ENCODE measurements at regions not wholly inside any gene's neighbourhood (a gene's known extent, or its start where the extent isn't known, plus 50 kb on each side); places are given as distances from the start of the nearest gene placed in this dataset.

DNA sequence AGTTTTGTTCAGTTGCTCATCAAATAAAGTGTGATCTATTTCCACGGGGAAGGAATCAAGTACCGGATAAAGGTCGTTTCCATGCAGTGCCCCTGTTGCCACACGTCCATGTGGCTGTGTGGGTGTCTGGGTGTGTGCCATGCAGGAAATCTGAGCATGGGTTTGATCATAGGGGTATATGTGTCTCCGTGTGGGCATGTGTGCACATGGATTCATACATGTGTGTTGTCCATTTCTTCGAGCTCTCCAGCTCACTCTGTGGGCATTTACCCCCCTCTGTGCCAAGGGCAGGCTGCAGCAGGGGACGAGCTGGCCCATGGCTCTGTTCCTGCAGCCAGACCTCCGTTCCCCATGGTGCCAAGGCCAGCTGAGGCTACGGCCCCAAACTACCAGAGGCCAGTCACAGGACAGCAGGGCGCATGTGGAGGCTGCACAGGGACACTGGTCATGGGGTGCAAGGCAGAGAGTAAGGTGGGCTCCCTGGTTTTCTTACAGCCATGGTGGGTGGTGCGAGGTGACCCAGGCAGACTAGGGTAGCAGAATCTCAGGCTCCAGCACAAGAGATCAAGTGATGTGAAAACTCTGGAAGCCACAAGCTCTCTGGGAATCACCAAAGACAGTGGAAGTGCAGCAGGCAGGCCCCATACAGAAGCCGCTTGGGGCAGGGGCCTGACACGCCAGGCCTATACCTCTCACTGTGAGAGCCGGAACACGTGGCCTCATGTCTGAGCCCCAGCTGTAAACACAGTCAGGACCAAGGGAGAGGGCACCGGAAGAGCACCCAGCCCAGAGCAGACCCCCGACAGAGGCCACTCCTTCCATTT is 66.4 kb upstream of the RAB6C start:
- no peak for DNase-seq (ENCODE audit: low read depth in 1 of 2, low spot score in 1 of 2)

DNA sequence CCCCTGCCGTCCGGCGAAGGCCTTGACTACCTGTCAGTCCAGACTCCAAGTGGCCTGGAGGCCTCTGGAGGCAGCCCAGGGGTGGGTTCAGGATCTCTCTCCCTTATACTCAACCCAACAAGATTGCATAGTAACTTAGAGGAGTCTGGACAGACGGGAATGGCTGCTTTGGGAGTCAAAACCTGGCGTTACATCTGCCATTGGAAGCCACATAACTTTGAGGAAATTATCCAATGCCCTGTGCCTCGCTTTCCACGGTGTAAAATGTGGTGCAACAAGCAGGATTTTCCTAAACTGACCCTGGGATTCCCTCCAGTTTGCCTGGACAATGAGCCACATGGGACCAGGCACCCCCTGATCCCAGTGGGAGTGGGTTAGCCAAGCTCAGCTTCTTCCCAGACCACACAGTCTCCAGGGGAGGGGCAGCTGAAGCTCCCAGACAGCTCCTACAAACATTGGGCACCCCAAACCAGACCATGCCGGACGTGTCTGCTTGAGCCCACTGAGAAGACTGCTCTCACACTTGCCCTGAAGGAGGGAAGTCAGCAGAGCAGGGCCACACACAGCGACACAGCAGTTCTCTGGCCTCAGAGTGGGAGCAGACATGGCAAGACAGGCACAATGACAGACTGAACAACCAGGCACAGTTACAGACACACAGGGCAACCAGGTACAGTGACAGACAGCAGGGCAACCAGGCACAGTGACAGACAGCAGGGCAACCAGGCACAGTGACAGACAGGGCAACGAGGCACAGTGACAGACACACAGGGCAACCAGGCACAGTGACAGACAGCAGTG is 65.6 kb upstream of the RAB6C start:
- no peaks in the 10 kb centered on the region for H3K27me3 ChIP-seq (ENCODE audit: insufficient read depth, poor library complexity, severe bottlenecking)
- H3K27ac ChIP-seq (replicated peaks) = no peak overlapping the region
- no peak overlapping the region for H3K4me3 ChIP-seq (replicated peaks; ENCODE audit: insufficient read depth, low read length)
- DNase-seq (ENCODE audit: low read depth in 1 of 2, low spot score in 1 of 2) = no peak
- no peak for TF ChIP-seq SPI1 (IDR thresholded peaks at IDR 0.05; ENCODE audit: borderline replicate concordance, low read depth)
- no peak for TF ChIP-seq POLR2AphosphoS5 (IDR thresholded peaks at IDR 0.05; ENCODE audit: low read depth)
- TF ChIP-seq, protein P1, sequence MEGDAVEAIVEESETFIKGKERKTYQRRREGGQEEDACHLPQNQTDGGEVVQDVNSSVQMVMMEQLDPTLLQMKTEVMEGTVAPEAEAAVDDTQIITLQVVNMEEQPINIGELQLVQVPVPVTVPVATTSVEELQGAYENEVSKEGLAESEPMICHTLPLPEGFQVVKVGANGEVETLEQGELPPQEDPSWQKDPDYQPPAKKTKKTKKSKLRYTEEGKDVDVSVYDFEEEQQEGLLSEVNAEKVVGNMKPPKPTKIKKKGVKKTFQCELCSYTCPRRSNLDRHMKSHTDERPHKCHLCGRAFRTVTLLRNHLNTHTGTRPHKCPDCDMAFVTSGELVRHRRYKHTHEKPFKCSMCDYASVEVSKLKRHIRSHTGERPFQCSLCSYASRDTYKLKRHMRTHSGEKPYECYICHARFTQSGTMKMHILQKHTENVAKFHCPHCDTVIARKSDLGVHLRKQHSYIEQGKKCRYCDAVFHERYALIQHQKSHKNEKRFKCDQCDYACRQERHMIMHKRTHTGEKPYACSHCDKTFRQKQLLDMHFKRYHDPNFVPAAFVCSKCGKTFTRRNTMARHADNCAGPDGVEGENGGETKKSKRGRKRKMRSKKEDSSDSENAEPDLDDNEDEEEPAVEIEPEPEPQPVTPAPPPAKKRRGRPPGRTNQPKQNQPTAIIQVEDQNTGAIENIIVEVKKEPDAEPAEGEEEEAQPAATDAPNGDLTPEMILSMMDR (IDR thresholded peaks at IDR 0.05; ENCODE audit: insufficient read depth, low read length) = no peak
- TF ChIP-seq, protein P2, sequence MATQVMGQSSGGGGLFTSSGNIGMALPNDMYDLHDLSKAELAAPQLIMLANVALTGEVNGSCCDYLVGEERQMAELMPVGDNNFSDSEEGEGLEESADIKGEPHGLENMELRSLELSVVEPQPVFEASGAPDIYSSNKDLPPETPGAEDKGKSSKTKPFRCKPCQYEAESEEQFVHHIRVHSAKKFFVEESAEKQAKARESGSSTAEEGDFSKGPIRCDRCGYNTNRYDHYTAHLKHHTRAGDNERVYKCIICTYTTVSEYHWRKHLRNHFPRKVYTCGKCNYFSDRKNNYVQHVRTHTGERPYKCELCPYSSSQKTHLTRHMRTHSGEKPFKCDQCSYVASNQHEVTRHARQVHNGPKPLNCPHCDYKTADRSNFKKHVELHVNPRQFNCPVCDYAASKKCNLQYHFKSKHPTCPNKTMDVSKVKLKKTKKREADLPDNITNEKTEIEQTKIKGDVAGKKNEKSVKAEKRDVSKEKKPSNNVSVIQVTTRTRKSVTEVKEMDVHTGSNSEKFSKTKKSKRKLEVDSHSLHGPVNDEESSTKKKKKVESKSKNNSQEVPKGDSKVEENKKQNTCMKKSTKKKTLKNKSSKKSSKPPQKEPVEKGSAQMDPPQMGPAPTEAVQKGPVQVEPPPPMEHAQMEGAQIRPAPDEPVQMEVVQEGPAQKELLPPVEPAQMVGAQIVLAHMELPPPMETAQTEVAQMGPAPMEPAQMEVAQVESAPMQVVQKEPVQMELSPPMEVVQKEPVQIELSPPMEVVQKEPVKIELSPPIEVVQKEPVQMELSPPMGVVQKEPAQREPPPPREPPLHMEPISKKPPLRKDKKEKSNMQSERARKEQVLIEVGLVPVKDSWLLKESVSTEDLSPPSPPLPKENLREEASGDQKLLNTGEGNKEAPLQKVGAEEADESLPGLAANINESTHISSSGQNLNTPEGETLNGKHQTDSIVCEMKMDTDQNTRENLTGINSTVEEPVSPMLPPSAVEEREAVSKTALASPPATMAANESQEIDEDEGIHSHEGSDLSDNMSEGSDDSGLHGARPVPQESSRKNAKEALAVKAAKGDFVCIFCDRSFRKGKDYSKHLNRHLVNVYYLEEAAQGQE (IDR thresholded peaks at IDR 0.05; ENCODE audit: insufficient replicate concordance, low read depth) = no peak
- no peak for TF ChIP-seq GABPA (IDR thresholded peaks at IDR 0.05; ENCODE audit: low read depth)

More for the DNA sequence above, 66.4 kb upstream of the RAB6C start:
- no peak overlapping the region for H3K27ac ChIP-seq (replicated peaks)
- TF ChIP-seq, protein P1 (IDR thresholded peaks at IDR 0.05; ENCODE audit: insufficient read depth, low read length) = no peak
- TF ChIP-seq POLR2AphosphoS5 (IDR thresholded peaks at IDR 0.05; ENCODE audit: low read depth) (no peak), GABPA (IDR thresholded peaks at IDR 0.05; ENCODE audit: low read depth) (no peak), SPI1 (IDR thresholded peaks at IDR 0.05; ENCODE audit: borderline replicate concordance, low read depth) (no peak)
- TF ChIP-seq, protein P2 (IDR thresholded peaks at IDR 0.05; ENCODE audit: insufficient replicate concordance, low read depth) = no peak
- H3K4me3 ChIP-seq (replicated peaks; ENCODE audit: insufficient read depth, low read length) = no peak overlapping the region
- no peaks in the 10 kb centered on the region for H3K27me3 ChIP-seq (ENCODE audit: insufficient read depth, poor library complexity, severe bottlenecking)

DNA sequence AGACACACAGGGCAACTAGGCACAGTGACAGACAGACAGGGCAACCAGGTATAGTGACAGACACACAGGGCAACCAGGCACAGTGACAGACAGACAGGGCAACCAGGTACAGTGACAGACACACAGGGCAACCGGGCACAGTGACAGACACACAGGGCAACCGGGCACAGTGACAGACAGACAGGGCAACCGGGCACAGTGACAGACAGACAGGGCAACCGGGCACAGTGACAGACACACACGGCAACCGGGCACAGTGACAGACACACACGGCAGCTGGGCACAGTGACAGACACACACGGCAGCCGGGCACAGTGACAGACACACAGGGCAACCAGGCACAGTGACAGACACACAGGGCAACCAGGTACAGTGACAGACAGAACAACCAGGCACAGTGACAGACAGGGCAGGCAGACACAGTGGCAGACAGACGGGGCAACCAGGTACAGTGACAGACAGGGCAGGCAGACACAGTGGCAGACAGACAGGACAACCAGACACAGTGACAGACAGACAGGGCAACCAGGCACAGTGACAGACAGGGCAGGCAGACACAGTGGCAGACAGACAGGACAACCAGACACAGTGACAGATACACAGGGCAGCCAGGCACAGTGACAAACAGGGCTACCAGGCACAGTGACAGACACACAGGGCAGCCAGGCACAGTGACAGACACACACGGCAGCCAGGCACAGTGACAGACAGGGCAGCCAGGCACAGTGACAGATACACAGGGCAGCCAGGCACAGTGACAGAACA is 64.7 kb upstream of the RAB6C start:
- Histone ChIP-seq H3K27me3 (ENCODE audit: insufficient read depth, poor library complexity, severe bottlenecking) (no peaks in the 10 kb centered on the region), H3K27ac (replicated peaks) (no peak overlapping the region)
- no peak for DNase-seq (ENCODE audit: low read depth in 1 of 2, low spot score in 1 of 2)

More for the DNA sequence above, 64.7 kb upstream of the RAB6C start:
- H3K4me3 ChIP-seq (replicated peaks; ENCODE audit: insufficient read depth, low read length) = no peak overlapping the region
- TF ChIP-seq POLR2AphosphoS5 (IDR thresholded peaks at IDR 0.05; ENCODE audit: low read depth) (no peak), SPI1 (IDR thresholded peaks at IDR 0.05; ENCODE audit: borderline replicate concordance, low read depth) (no peak), GABPA (IDR thresholded peaks at IDR 0.05; ENCODE audit: low read depth) (no peak)
- TF ChIP-seq, protein P2 (IDR thresholded peaks at IDR 0.05; ENCODE audit: insufficient replicate concordance, low read depth) = no peak
- TF ChIP-seq, protein P1 (IDR thresholded peaks at IDR 0.05; ENCODE audit: insufficient read depth, low read length) = no peak

Data from HL-60 (cell line).